SJSA1 (cell line): ENCODE measurements at regions not wholly inside any gene's neighbourhood (a gene's known extent, or its start where the extent isn't known, plus 50 kb on each side); places are given as distances from the start of the nearest gene placed in this dataset.

Experiments
- DNase-seq, 2 experiments: peaks; one replicate each; pipeline ENCODE4 v3.0.0-alpha.2; 2015 to 2020; ENCODE audit warnings: low spot score in 2 of 2, low read depth in 1 of 2
- H3K27ac ChIP-seq: fragments of 250-450 bp; sonication (Bioruptor Pico); 2 replicates; pipeline ENCODE4 v1.5.1; 2020; ENCODE audit warnings: mild to moderate bottlenecking, moderate library complexity
- H3K27me3 ChIP-seq: fragments of 250-450 bp; sonication (Bioruptor Pico); replicated peaks from 2 replicates; pipeline ENCODE4 v1.5.1; 2020; ENCODE audit warnings: mild to moderate bottlenecking, moderate library complexity
- H3K36me3 ChIP-seq: fragments of 250-450 bp; sonication (Bioruptor Pico); 2 replicates; pipeline ENCODE4 v1.5.1; 2020; ENCODE audit warnings: mild to moderate bottlenecking
- H3K4me1 ChIP-seq: fragments of 250-450 bp; sonication (Bioruptor Pico); replicated peaks from 2 replicates; pipeline ENCODE4 v1.6.1; 2021; ENCODE audit warnings: mild to moderate bottlenecking
- H3K4me3 ChIP-seq: fragments of 250-450 bp; sonication (Bioruptor Pico); 2 replicates; pipeline ENCODE4 v1.5.1; 2020; ENCODE audit warnings: mild to moderate bottlenecking
- H3K9me3 ChIP-seq: fragments of 250-450 bp; sonication (Bioruptor Pico); replicated peaks from 2 replicates; pipeline ENCODE4 v1.5.1; 2020; ENCODE audit warnings: mild to moderate bottlenecking

GRCh38 chr16:54829691-54830090 is 101.0 kb upstream of the IRX5 start:
- Histone ChIP-seq H3K4me3 (no peak overlapping the region), H3K27me3 (no peaks in the 10 kb centered on the region), H3K36me3 (no peaks in the 10 kb centered on the region), H3K9me3 (no peaks in the 10 kb centered on the region), H3K4me1 (no peaks in the 10 kb centered on the region), H3K27ac (no peak overlapping the region)
- DNase-seq = no peak

GRCh38 chr16:54822892-54823291 is 107.8 kb upstream of the IRX5 start:
- Histone ChIP-seq H3K4me3 (no peak overlapping the region), H3K9me3 (no peaks in the 10 kb centered on the region), H3K4me1 (no peaks in the 10 kb centered on the region), H3K36me3 (no peaks in the 10 kb centered on the region), H3K27ac (no peak overlapping the region), H3K27me3 (0 out of 2 replicates have a peak, but pooled peaks cover 3% of the 10 kb centered on the region)
- no peak for DNase-seq

GRCh38 chr16:54822492-54822891 is 108.2 kb upstream of the IRX5 start:
- H3K4me3 ChIP-seq = no peak overlapping the region
- H3K4me1 ChIP-seq = no peaks in the 10 kb centered on the region
- no peaks in the 10 kb centered on the region for H3K9me3 ChIP-seq
- DNase-seq = no peak
- H3K27me3 ChIP-seq = peaks cover 3% of the 10 kb centered on the region; the same call in 1 of the 2 replicates
- no peaks in the 10 kb centered on the region for H3K36me3 ChIP-seq
- H3K27ac ChIP-seq = no peak overlapping the region

GRCh38 chr16:54821731-54822130 is 108.9 kb upstream of the IRX5 start:
- H3K36me3 ChIP-seq = no peaks in the 10 kb centered on the region
- no peaks in the 10 kb centered on the region for H3K9me3 ChIP-seq
- DNase-seq = no peak

GRCh38 chr16:54817940-54818574 is 112.6 kb upstream of the IRX5 start:
- no peaks in the 10 kb centered on the region for H3K9me3 ChIP-seq
- DNase-seq = no peak
- no peaks in the 10 kb centered on the region for H3K36me3 ChIP-seq
- H3K4me1 ChIP-seq = no peaks in the 10 kb centered on the region
- H3K4me3 ChIP-seq = no peak overlapping the region
- peaks cover 9% of the 10 kb centered on the region for H3K27me3 ChIP-seq
- no peak overlapping the region for H3K27ac ChIP-seq

More at GRCh38 chr16:54821731-54822130, 108.9 kb upstream of the IRX5 start:
- Histone ChIP-seq H3K4me1 (no peaks in the 10 kb centered on the region), H3K27me3 (peaks cover 3% of the 10 kb centered on the region; the same call in 1 of the 2 replicates), H3K4me3 (no peak overlapping the region), H3K27ac (no peak overlapping the region)

GRCh38 chr16:54817432-54817831 is 113.2 kb upstream of the IRX5 start:
- H3K27ac ChIP-seq = no peak overlapping the region
- no peaks in the 10 kb centered on the region for H3K9me3 ChIP-seq
- H3K4me1 ChIP-seq = no peaks in the 10 kb centered on the region
- no peaks in the 10 kb centered on the region for H3K36me3 ChIP-seq
- peaks cover 16% of the 10 kb centered on the region for H3K27me3 ChIP-seq
- DNase-seq = no peak
- no peak overlapping the region for H3K4me3 ChIP-seq

GRCh38 chr16:54816471-54816870 is 114.2 kb upstream of the IRX5 start:
- no peaks in the 10 kb centered on the region for H3K4me1 ChIP-seq
- H3K27ac ChIP-seq = no peak overlapping the region
- H3K36me3 ChIP-seq = no peaks in the 10 kb centered on the region
- no peaks in the 10 kb centered on the region for H3K9me3 ChIP-seq
- H3K27me3 ChIP-seq = peaks cover 21% of the 10 kb centered on the region
- no peak for DNase-seq
- no peak overlapping the region for H3K4me3 ChIP-seq

GRCh38 chr16:54815177-54815576 is 115.5 kb upstream of the IRX5 start:
- Histone ChIP-seq H3K4me3 (no peak overlapping the region), H3K27ac (no peak overlapping the region), H3K9me3 (no peaks in the 10 kb centered on the region), H3K36me3 (no peaks in the 10 kb centered on the region), H3K4me1 (no peaks in the 10 kb centered on the region), H3K27me3 (peaks cover 21% of the 10 kb centered on the region)
- no peak for DNase-seq

- H3K4me1 ChIP-seq = no peaks in the 10 kb centered on the region
Observed at GRCh38 chr16:54813778-54814177, 116.9 kb upstream of the IRX5 start.

GRCh38 chr16:54812229-54812628 is 118.4 kb upstream of the IRX5 start:
- Histone ChIP-seq H3K27ac (no peak overlapping the region), H3K27me3 (peaks cover 21% of the 10 kb centered on the region), H3K9me3 (no peaks in the 10 kb centered on the region), H3K36me3 (no peaks in the 10 kb centered on the region), H3K4me1 (no peaks in the 10 kb centered on the region), H3K4me3 (no peak overlapping the region)
- no peak for DNase-seq

More at GRCh38 chr16:54813778-54814177, 116.9 kb upstream of the IRX5 start:
- Histone ChIP-seq H3K9me3 (no peaks in the 10 kb centered on the region), H3K4me3 (no peak overlapping the region), H3K27me3 (peaks cover 21% of the 10 kb centered on the region), H3K36me3 (no peaks in the 10 kb centered on the region), H3K27ac (no peak overlapping the region)
- no peak for DNase-seq

- DNase-seq = no peak
- no peaks in the 10 kb centered on the region for H3K9me3 ChIP-seq
- H3K27me3 ChIP-seq = peaks cover 13% of the 10 kb centered on the region
- H3K4me1 ChIP-seq = no peaks in the 10 kb centered on the region
- H3K27ac ChIP-seq = no peak overlapping the region
- H3K36me3 ChIP-seq = no peaks in the 10 kb centered on the region
- no peak overlapping the region for H3K4me3 ChIP-seq
Observed at GRCh38 chr16:54808890-54809289, 121.8 kb upstream of the IRX5 start.

- no peaks in the 10 kb centered on the region for H3K4me1 ChIP-seq
Observed at GRCh38 chr16:54806881-54807360, 123.7 kb upstream of the IRX5 start.

GRCh38 chr16:54806378-54806777 is 124.3 kb upstream of the IRX5 start:
- no peak for DNase-seq
- Histone ChIP-seq H3K9me3 (no peaks in the 10 kb centered on the region), H3K4me3 (no peak overlapping the region), H3K27ac (no peak overlapping the region), H3K36me3 (no peaks in the 10 kb centered on the region), H3K27me3 (no peaks in the 10 kb centered on the region), H3K4me1 (no peaks in the 10 kb centered on the region)

More at GRCh38 chr16:54806881-54807360, 123.7 kb upstream of the IRX5 start:
- no peak overlapping the region for H3K4me3 ChIP-seq
- no peaks in the 10 kb centered on the region for H3K9me3 ChIP-seq
- no peak for DNase-seq
- H3K36me3 ChIP-seq = no peaks in the 10 kb centered on the region
- peaks cover under 1% of the 10 kb centered on the region; the same call in 1 of the 2 replicates for H3K27me3 ChIP-seq
- no peak overlapping the region for H3K27ac ChIP-seq

GRCh38 chr16:54805648-54806047 is 125.0 kb upstream of the IRX5 start:
- Histone ChIP-seq H3K4me1 (no peaks in the 10 kb centered on the region), H3K36me3 (no peaks in the 10 kb centered on the region), H3K4me3 (no peak overlapping the region), H3K27ac (no peak overlapping the region), H3K9me3 (no peaks in the 10 kb centered on the region), H3K27me3 (no peaks in the 10 kb centered on the region)
- DNase-seq = no peak
